Head of caudate nucleus (tissue), 42 donors: ENCODE measurements at regions not wholly inside any gene's neighbourhood (a gene's known extent, or its start where the extent isn't known, plus 50 kb on each side); places are given as distances from the start of the nearest gene placed in this dataset.
"Not testable (repeated sequence)": the region's sequence is repeated elsewhere in the genome, so short reads cannot be mapped to it uniquely, and the experiment has no call there.

Experiments
- DNase-seq, 42 donors: peaks; one replicate each; pipeline versions ENCODE4 v3.0.0 to v3.0.0-alpha.2; 2020 to 2021; ENCODE audit warnings: mixed read lengths in 7 of 42
- intact Hi-C: fragments of 100-400 bp; cut with DNase I; formaldehyde crosslinking; loops from one replicate; pipeline ENCODE4 v1.15.0; 2022

GRCh38 chr12:68420225-68421010 is 88.3 kb upstream of the MDM1 start:
- peak in 6 of 42 donors; percentile 4 to 61 (median 12) for DNase-seq
- intact Hi-C loops, result no loop called here

GRCh38 chr12:68422159-68422558 is 90.0 kb upstream of the MDM1 start:
- DNase-seq, result no peak
- intact Hi-C loops, result no loop called here

GRCh38 chr12:68422956-68423574 is 90.9 kb upstream of the MDM1 start:
- no peak for DNase-seq
- intact Hi-C loops, result no loop called here

- intact Hi-C loops, result no loop called here
- DNase-seq, result no peak
Observed at GRCh38 chr12:68425998-68426397, 93.8 kb upstream of the MDM1 start.

- intact Hi-C loops, result no loop called here
- DNase-seq, result no peak
Observed at GRCh38 chr12:68428211-68428610, 96.0 kb upstream of the MDM1 start.

- no peak for DNase-seq
- intact Hi-C loops, result no loop called here
Observed at GRCh38 chr12:68428724-68429501, 96.8 kb upstream of the MDM1 start.

GRCh38 chr12:68429696-68430095 is 97.5 kb upstream of the MDM1 start:
- DNase-seq, result no peak
- intact Hi-C loops, result no loop called here

- no peak for DNase-seq
- intact Hi-C loops, result no loop called here
Observed at GRCh38 chr12:68431786-68432185, 99.6 kb upstream of the MDM1 start.

- no peak for DNase-seq
- intact Hi-C loops, result no loop called here
Observed at GRCh38 chr12:68432622-68433021, 100.5 kb upstream of the MDM1 start.

- intact Hi-C loops, result no loop called here
Observed at GRCh38 chr12:68434391-68435298, 102.5 kb upstream of the MDM1 start.

GRCh38 chr12:68435299-68435637 is 103.1 kb upstream of the MDM1 start:
- no peak for DNase-seq
- intact Hi-C loops, result no loop called here

More at GRCh38 chr12:68434391-68435298, 102.5 kb upstream of the MDM1 start:
- DNase-seq, result no peak

GRCh38 chr12:68435816-68436215 is 103.7 kb upstream of the MDM1 start:
- DNase-seq, result no peak
- intact Hi-C loops, result no loop called here

GRCh38 chr12:68438601-68439000 is 106.4 kb upstream of the MDM1 start:
- no peak for DNase-seq
- intact Hi-C loops, result no loop called here

GRCh38 chr12:68439368-68440045 is 107.3 kb upstream of the MDM1 start:
- intact Hi-C loops, result no loop called here
- DNase-seq, result no peak

- intact Hi-C loops, result no loop called here
- DNase-seq, result no peak
Observed at GRCh38 chr12:68440068-68440581, 108.0 kb upstream of the MDM1 start.

- intact Hi-C loops, result no loop called here
- DNase-seq, result no peak
Observed at GRCh38 chr12:68441167-68441566, 109.0 kb upstream of the MDM1 start.

- DNase-seq, intact Hi-C loops: not testable (repeated sequence)
Observed at GRCh38 chr12:68442353-68442972, 110.3 kb upstream of the MDM1 start.

GRCh38 chr12:68443695-68444094 is 111.5 kb upstream of the MDM1 start:
- DNase-seq, intact Hi-C loops: not testable (repeated sequence)
